Astrocyte (in vitro differentiated cells and primary cell): ENCODE measurements at regions not wholly inside any gene's neighbourhood (a gene's known extent, or its start where the extent isn't known, plus 50 kb on each side); places are given as distances from the start of the nearest gene placed in this dataset.
"Not testable (repeated sequence)": the region's sequence is repeated elsewhere in the genome, so short reads cannot be mapped to it uniquely, and the experiment has no call there.

ENCODE experiments used
- CTCF ChIP-seq: IDR thresholded peaks from 2 replicates; pipeline ENCODE4 v1.5.1; 2011; ENCODE audit warnings: low read depth, mild to moderate bottlenecking, inconsistent platforms, low read length, moderate library complexity; ENCODE audit not compliant: insufficient read depth
- EZH2 ChIP-seq: IDR thresholded peaks from 2 replicates; pipeline ENCODE4 v1.6.1; 2012; ENCODE audit warnings: mild to moderate bottlenecking, low read length, inconsistent platforms; ENCODE audit not compliant: insufficient read depth

DNA sequence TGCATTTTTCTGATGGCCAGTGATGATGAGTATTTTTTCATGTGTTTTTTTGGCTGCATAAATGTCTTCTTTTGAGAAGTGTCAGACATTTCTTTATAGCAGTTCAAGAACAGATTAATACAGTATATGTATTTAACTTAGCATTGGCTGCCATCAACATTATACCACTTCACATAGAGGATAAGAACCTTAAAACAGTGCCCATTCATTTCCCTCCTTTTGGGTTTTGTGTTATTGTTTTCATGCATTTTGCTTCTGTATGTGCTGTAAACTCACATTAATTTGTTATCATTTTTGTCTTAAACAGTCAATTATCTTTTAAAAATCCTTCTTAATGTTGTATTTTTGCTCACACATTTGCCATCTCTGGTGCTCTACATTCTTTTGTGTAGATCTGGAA, 381.6 kb upstream of the DEFB115 start:
- TF ChIP-seq CTCF, EZH2: not testable (repeated sequence)
